DND-41 (cell line): ENCODE measurements at regions not wholly inside any gene's neighbourhood (a gene's known extent, or its start where the extent isn't known, plus 50 kb on each side); places are given as distances from the start of the nearest gene placed in this dataset.

Experiments used
- CTCF ChIP-seq: IDR thresholded peaks from 2 replicates; pipeline ENCODE4 v1.5.1; 2012; ENCODE audit warnings: borderline replicate concordance, low read length, moderate library complexity, mild to moderate bottlenecking; ENCODE audit not compliant: poor library complexity, severe bottlenecking; ENCODE audit errors: extremely low read depth
- EZH2 ChIP-seq: IDR thresholded peaks from 3 replicates; pipeline ENCODE4 v1.6.1; 2012; ENCODE audit warnings: borderline replicate concordance, low read depth, mild to moderate bottlenecking, moderate library complexity, low read length, inconsistent platforms; ENCODE audit not compliant: severe bottlenecking

- TF ChIP-seq CTCF (no peak), EZH2 (no peak)
These were observed 843.8 kb upstream of the ACVR2A start for GRCh38 chr2:147001061-147001460.
